HG03521 (cell line): ENCODE measurements at regions not wholly inside any gene's neighbourhood (a gene's known extent, or its start where the extent isn't known, plus 50 kb on each side); places are given as distances from the start of the nearest gene placed in this dataset.
"Not testable (repeated sequence)": the region's sequence is repeated elsewhere in the genome, so short reads cannot be mapped to it uniquely, and the experiment has no call there.

Experiments used
- ATAC-seq: cut with Tn5 transposase; IDR thresholded peaks from one replicate; pipeline ENCODE4 v1.9.1; 2021; ENCODE audit warnings: mild to moderate bottlenecking, moderate library complexity; ENCODE audit not compliant: unreplicated experiment

DNA sequence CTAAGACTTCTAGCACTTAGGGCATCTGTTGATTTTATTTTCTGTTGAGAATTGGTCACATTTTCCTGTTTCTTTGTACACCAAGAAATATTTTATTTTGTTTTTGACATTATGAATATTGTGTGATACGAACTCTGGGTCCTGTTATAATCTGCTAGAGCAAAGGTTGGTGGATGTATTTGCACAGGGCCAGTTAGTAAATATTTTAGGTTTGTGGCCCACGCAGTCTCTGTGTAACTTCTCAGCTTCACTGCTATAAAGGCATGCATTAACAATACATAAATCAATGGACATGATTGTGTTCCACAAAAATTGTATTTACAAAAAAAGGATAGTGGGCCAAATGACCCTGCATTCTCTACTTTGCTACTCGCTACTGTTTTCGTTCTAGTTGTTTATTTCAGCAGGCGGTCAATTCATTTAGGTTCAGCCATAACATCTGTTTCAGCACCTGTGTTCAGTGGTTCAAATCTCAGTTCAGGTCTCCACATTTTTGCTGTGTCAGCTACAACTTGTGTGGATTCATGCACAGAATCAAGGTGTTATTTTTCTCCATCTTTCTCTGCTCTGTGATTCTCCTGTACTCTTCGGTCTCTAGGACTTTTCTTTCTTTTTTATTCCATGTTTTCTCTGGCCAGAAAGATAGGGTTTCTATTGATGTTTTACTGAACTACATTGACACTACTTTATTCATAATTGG is 786.2 kb downstream of the ETS1 start:
- ATAC-seq: no peak

GRCh38 chr11:127795326-127795725 is 792.0 kb downstream of the ETS1 start:
- no peak for ATAC-seq

GRCh38 chr11:127791844-127792243 is 791.3 kb upstream of the KIRREL3 start:
- no peak for ATAC-seq

- no peak for ATAC-seq
Observed at GRCh38 chr11:127790592-127790991, 790.0 kb upstream of the KIRREL3 start.

GRCh38 chr11:127789927-127790326 is 789.4 kb upstream of the KIRREL3 start:
- no peak for ATAC-seq

DNA sequence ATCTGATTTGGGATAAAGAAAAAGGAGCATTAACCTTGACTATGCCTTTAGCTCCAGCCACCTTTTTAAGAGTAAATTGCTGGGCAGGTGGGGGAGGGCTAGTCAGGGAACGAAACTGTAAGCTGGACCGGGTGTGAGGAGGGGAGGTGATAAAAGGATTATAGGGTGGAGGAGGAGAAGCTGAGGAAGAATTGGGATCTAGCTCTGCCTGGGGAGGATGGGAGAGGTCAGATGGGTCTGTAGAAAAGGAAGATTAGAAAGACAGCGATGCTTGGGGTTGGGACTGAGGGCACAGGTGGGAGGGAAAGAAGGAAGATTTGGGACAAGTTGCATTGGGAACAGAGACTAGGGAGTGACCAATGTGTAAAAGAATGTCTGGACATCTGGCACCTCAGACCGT is 772.4 kb upstream of the KIRREL3 start:
- not testable (repeated sequence) for ATAC-seq

DNA sequence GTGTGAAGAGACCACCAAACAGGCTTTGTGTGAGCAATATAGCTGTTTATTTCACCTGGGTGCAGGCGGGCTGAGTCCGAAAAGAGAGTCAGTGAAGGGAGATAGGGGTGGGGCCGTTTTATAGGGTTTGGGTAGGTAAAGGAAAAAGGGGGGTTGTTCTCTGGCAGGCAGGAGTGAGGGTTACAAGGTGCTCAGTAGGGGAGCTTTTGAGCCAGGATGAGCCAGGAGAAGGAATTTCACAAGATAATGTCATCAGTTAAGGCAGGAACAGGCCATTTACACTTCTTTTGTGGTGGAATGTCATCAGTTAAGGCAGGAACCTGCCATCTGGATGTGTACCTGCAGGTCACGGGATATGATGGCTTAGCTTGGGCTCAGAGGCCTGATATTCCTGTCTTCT is 768.4 kb upstream of the KIRREL3 start:
- ATAC-seq: not testable (repeated sequence)

- ATAC-seq: no peak
Observed at GRCh38 chr11:127766734-127767133, 766.2 kb upstream of the KIRREL3 start.

GRCh38 chr11:127738771-127739286 is 738.3 kb upstream of the KIRREL3 start:
- ATAC-seq: no peak

- no peak for ATAC-seq
Observed at GRCh38 chr11:127737499-127737898, 736.9 kb upstream of the KIRREL3 start.

DNA sequence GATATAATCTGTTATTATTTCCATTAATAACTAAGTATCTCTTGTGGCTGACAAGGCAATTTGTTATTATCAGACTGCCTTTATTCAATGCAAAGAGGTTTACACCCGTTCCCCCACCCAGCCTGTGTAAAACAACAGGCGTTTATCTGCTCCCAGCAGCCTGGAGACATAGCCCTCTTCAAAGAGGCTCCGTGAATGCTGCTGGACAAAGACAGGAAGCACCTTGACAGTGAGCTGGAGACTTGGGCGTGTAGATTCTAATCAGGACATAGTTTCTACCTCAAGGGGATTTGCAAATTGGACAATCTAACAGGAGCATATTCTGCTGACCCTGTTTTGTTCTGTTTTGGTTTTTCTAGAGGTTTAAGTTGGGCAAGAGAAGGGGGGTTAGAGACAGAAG is 733.0 kb upstream of the KIRREL3 start:
- ATAC-seq: no peak

DNA sequence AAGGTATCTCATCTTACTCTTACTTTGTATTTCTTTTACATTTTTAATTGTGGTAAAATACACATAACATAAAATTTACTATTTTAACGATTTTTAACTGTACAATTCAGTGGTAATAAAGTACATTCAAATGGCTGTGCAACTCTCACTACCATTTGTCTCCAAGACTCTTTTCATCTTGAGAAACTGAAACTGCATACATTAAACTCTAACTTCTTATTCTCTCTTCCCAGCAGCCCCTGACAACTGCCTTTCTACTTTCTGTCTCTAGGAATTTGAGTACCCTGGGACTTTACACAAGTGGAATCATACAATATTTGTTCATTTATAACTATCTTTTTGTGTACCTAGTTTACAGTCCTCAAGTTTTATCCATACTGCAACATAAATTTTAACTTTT is 725.8 kb upstream of the KIRREL3 start:
- no peak for ATAC-seq

DNA sequence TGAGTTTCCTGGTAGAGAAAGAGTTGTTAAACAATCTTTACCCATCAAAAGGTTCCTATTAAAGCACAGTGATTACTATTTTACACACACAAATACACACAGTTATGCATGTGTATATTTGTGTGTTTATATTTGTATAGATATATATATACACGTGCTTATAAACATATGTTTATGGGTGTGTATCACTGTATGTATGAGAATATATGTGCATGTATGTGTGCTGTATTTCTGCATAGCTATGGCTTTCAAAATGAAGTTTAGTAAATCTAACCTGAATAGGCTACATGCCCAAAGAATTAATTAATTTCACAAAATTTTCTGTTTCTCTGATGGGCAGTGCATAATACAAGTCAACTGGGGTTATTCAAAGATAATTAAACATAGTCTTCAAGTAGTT is 723.1 kb upstream of the KIRREL3 start:
- no peak for ATAC-seq

DNA sequence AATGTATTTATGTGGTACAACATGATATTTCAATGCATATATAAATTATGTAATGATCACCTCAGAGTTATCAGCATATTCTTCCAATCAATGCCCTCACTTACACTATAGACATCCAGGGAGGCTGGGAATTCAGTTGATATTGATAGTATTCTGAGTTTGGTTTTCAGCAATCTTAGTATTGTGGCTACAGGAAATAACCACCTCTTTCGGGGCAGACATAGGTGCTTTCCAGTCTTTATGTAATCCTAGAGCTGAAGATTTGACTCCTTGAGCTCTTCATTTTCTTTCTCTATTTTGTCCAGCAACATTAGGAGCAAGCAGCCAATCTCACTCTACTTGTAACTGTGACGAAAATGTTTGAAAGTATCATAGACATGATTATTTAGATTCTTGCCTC is 712.7 kb upstream of the KIRREL3 start:
- ATAC-seq: no peak

DNA sequence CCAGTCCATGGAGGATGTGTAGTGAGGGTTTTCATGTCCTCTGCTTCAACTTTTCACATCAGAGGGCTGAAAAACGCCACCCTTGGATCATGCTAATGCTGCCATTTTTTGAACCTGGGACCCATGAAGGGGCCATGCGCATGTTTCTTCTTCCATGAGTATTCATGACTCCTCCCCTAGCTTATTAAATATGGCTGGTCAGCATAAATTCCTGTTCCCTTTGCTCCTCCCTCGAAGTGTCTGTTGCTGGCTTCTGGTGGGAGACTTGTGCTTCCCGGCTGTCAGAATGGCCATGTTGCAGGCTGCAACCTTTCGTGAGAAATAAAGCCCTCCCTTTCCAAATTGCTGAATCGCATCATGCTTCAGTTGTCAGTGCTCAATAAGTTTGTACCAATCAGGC is 711.2 kb upstream of the KIRREL3 start:
- ATAC-seq: no peak

GRCh38 chr11:127710831-127711230 is 710.3 kb upstream of the KIRREL3 start:
- ATAC-seq: no peak

- ATAC-seq: no peak
Observed at GRCh38 chr11:127709960-127710359, 709.4 kb upstream of the KIRREL3 start.

DNA sequence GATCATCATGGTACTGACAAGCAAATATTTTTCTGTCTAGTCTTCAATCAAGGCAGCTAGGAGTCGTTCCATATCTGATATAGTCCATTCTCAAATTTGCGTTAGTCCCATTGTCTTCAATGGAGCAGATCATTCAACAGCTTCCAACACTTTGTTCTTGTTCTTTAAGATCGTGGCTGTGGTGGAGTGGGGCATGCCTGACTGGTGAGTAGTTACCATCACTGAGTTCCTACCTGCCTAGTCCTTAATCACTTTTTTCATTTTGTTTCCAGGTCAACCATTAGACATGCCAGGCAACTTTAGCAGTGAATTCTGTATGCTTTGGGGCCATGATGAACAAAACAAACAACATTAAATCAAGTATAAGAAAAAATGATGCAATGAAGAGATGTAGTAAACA is 693.1 kb upstream of the KIRREL3 start:
- no peak for ATAC-seq

GRCh38 chr11:127683321-127683720 is 682.8 kb upstream of the KIRREL3 start:
- ATAC-seq: no peak

- no peak for ATAC-seq
Observed at GRCh38 chr11:127679816-127680545, 679.4 kb upstream of the KIRREL3 start.

- no peak for ATAC-seq
Observed at GRCh38 chr11:127678631-127679030, 678.1 kb upstream of the KIRREL3 start.

- ATAC-seq: no peak
Observed at GRCh38 chr11:127677660-127678425, 677.3 kb upstream of the KIRREL3 start.
